Nephron (organoid): ENCODE measurements at regions not wholly inside any gene's neighbourhood (a gene's known extent, or its start where the extent isn't known, plus 50 kb on each side); places are given as distances from the start of the nearest gene placed in this dataset.

ENCODE experiments used
- H3K27ac Mint-ChIP-seq, 3 experiments: 2 replicates each; pipeline ENCODE4 v1.8.0; 2020; ENCODE audit warnings: mixed read lengths in 3 of 3, mild to moderate bottlenecking in 2 of 3, moderate library complexity in 1 of 3
- H3K27me3 Mint-ChIP-seq: 2 replicates; pipeline ENCODE4 v1.8.0; 2021; ENCODE audit warnings: low read depth, mild to moderate bottlenecking, moderate library complexity, mixed read lengths
- H3K36me3 Mint-ChIP-seq: 2 replicates; pipeline ENCODE4 v1.8.0; 2020; ENCODE audit warnings: low read depth, mixed read lengths
- H3K4me1 Mint-ChIP-seq: 2 replicates; pipeline ENCODE4 v1.8.0; 2020; ENCODE audit warnings: mixed read lengths
- H3K4me3 Mint-ChIP-seq, 3 experiments: 2 replicates each; pipeline ENCODE4 v1.8.0; 2020; ENCODE audit warnings: mild to moderate bottlenecking in 3 of 3, mixed read lengths in 3 of 3, moderate library complexity in 2 of 3
- H3K9me3 Mint-ChIP-seq: 2 replicates; pipeline ENCODE4 v1.8.0; 2020; ENCODE audit warnings: mixed read lengths
- CTCF ChIP-seq, 3 experiments: fragments of 200-600 bp; sonication (generic); IDR thresholded peaks; one replicate each; pipeline ENCODE4 v1.5.0; 2021; ENCODE audit warnings: antibody characterized with exemption in 3 of 3; ENCODE audit not compliant: unreplicated experiment in 3 of 3

GRCh38 chr10:63866075-63866746 lies 345.0 kb downstream of the REEP3 start:
- peak; percentile 83 to 86 (median 85) for TF ChIP-seq CTCF (IDR thresholded peaks at IDR 0.05; ENCODE audit: unreplicated experiment in 3 of 3)
- H3K4me1 Mint-ChIP-seq: peaks cover 5% of the 10 kb centered on the region
- H3K9me3 Mint-ChIP-seq: no peaks in the 10 kb centered on the region
- peak overlapping the region; percentile 37 to 67 (median 41) for H3K4me3 Mint-ChIP-seq
- no peak overlapping the region for H3K27ac Mint-ChIP-seq
- H3K27me3 Mint-ChIP-seq: peaks cover 22% of the 10 kb centered on the region
- no peaks in the 10 kb centered on the region for H3K36me3 Mint-ChIP-seq

GRCh38 chr10:63866747-63867140 lies 345.5 kb downstream of the REEP3 start:
- Mint-ChIP-seq H3K4me3 (peak overlapping the region in 1 of 3 experiments; percentile 37), H3K27ac (no peak overlapping the region), H3K4me1 (peaks cover 5% of the 10 kb centered on the region), H3K9me3 (no peaks in the 10 kb centered on the region), H3K27me3 (peaks cover 22% of the 10 kb centered on the region), H3K36me3 (no peaks in the 10 kb centered on the region)
- peak; percentile 39 to 60 (median 43) for TF ChIP-seq CTCF (IDR thresholded peaks at IDR 0.05; ENCODE audit: unreplicated experiment in 3 of 3)

- Mint-ChIP-seq H3K4me3 (no peak overlapping the region), H3K27me3 (no peaks in the 10 kb centered on the region), H3K27ac (no peak overlapping the region), H3K9me3 (peaks cover 36% of the 10 kb centered on the region), H3K4me1 (no peaks in the 10 kb centered on the region), H3K36me3 (no peaks in the 10 kb centered on the region)
- TF ChIP-seq CTCF (IDR thresholded peaks at IDR 0.05; ENCODE audit: unreplicated experiment in 3 of 3): no peak
Measured at GRCh38 chr10:63878428-63878827, 357.2 kb downstream of the REEP3 start.

- Mint-ChIP-seq H3K4me1 (no peaks in the 10 kb centered on the region), H3K36me3 (no peaks in the 10 kb centered on the region), H3K9me3 (peaks cover 21% of the 10 kb centered on the region), H3K4me3 (no peak overlapping the region), H3K27me3 (no peaks in the 10 kb centered on the region), H3K27ac (no peak overlapping the region)
- TF ChIP-seq CTCF (IDR thresholded peaks at IDR 0.05; ENCODE audit: unreplicated experiment in 3 of 3): no peak
Measured at GRCh38 chr10:63883861-63884260, 362.7 kb downstream of the REEP3 start.

- Mint-ChIP-seq H3K36me3 (no peaks in the 10 kb centered on the region), H3K27me3 (no peaks in the 10 kb centered on the region), H3K4me1 (no peaks in the 10 kb centered on the region), H3K27ac (no peak overlapping the region), H3K9me3 (peaks cover 17% of the 10 kb centered on the region), H3K4me3 (no peak overlapping the region)
- TF ChIP-seq CTCF (IDR thresholded peaks at IDR 0.05; ENCODE audit: unreplicated experiment in 3 of 3): no peak
Measured at GRCh38 chr10:63884426-63884825, 363.2 kb downstream of the REEP3 start.

- H3K36me3 Mint-ChIP-seq: no peaks in the 10 kb centered on the region
- no peak for TF ChIP-seq CTCF (IDR thresholded peaks at IDR 0.05; ENCODE audit: unreplicated experiment in 3 of 3)
- no peaks in the 10 kb centered on the region for H3K4me1 Mint-ChIP-seq
- H3K9me3 Mint-ChIP-seq: peaks cover 10% of the 10 kb centered on the region
- no peak overlapping the region for H3K27ac Mint-ChIP-seq
- H3K27me3 Mint-ChIP-seq: no peaks in the 10 kb centered on the region
- H3K4me3 Mint-ChIP-seq: no peak overlapping the region
Measured at GRCh38 chr10:63885156-63885555, 364.0 kb downstream of the REEP3 start.
